ENCODE measurements at regions not wholly inside any gene's neighbourhood (a gene's known extent, or its start where the extent isn't known, plus 50 kb on each side); places are given as distances from the start of the nearest gene placed in this dataset.

GRCh38 chr13:111482126-111482525 is 161.7 kb downstream of the TEX29 start:
- Histone ChIP-seq H3K9me2 (replicated peaks; ENCODE audit: control insufficient read depth, low read length) (no peaks in the 10 kb centered on the region), H3K27me3 (ENCODE audit: control insufficient read depth, low read length) (no peaks in the 10 kb centered on the region), H3K79me2 (ENCODE audit: control insufficient read depth, low read length) (no peaks in the 10 kb centered on the region), H3K9me3 (ENCODE audit: control insufficient read depth, insufficient read depth, low read length) (no peaks in the 10 kb centered on the region), H3K36me3 (ENCODE audit: control insufficient read depth, low read length) (no peaks in the 10 kb centered on the region), H4K20me1 (ENCODE audit: control insufficient read depth, insufficient read depth, low read depth, low read length) (no peaks in the 10 kb centered on the region), H3F3A (ENCODE audit: control insufficient read depth, insufficient read depth) (no peaks in the 10 kb centered on the region), H3K27ac (ENCODE audit: low read depth, low read length) (no peak overlapping the region), H3K4me2 (ENCODE audit: low read length) (no peak overlapping the region), H3K4me3 (ENCODE audit: low read length) (no peak overlapping the region), H3K4me1 (ENCODE audit: control insufficient read depth, low read length) (no peaks in the 10 kb centered on the region)
- TF ChIP-seq EZH2phosphoT487 (IDR thresholded peaks at IDR 0.05; ENCODE audit: borderline replicate concordance, low read length), result no peak
- TF ChIP-seq CTCF (IDR thresholded peaks at IDR 0.05; ENCODE audit: low read depth, low read length, poor library complexity, severe bottlenecking), result no peak

- Histone ChIP-seq H3K4me2 (ENCODE audit: low read length) (no peak overlapping the region), H3K4me1 (ENCODE audit: control insufficient read depth, low read length) (no peaks in the 10 kb centered on the region), H3F3A (ENCODE audit: control insufficient read depth, insufficient read depth) (no peaks in the 10 kb centered on the region), H4K20me1 (ENCODE audit: control insufficient read depth, insufficient read depth, low read depth, low read length) (no peaks in the 10 kb centered on the region), H3K4me3 (ENCODE audit: low read length) (no peak overlapping the region), H3K9me2 (replicated peaks; ENCODE audit: control insufficient read depth, low read length) (no peaks in the 10 kb centered on the region), H3K27me3 (ENCODE audit: control insufficient read depth, low read length) (no peaks in the 10 kb centered on the region), H3K36me3 (ENCODE audit: control insufficient read depth, low read length) (no peaks in the 10 kb centered on the region), H3K79me2 (ENCODE audit: control insufficient read depth, low read length) (no peaks in the 10 kb centered on the region), H3K27ac (ENCODE audit: low read depth, low read length) (no peak overlapping the region), H3K9me3 (ENCODE audit: control insufficient read depth, insufficient read depth, low read length) (no peaks in the 10 kb centered on the region)
- TF ChIP-seq EZH2phosphoT487 (IDR thresholded peaks at IDR 0.05; ENCODE audit: borderline replicate concordance, low read length) (no peak), CTCF (IDR thresholded peaks at IDR 0.05; ENCODE audit: low read depth, low read length, poor library complexity, severe bottlenecking) (no peak)
These were observed 162.6 kb downstream of the TEX29 start for GRCh38 chr13:111482806-111483620.

- Histone ChIP-seq H3K36me3 (ENCODE audit: control insufficient read depth, low read length) (no peaks in the 10 kb centered on the region), H3K4me3 (ENCODE audit: low read length) (no peak overlapping the region), H3K4me1 (ENCODE audit: control insufficient read depth, low read length) (no peaks in the 10 kb centered on the region), H3F3A (ENCODE audit: control insufficient read depth, insufficient read depth) (no peaks in the 10 kb centered on the region), H3K9me2 (replicated peaks; ENCODE audit: control insufficient read depth, low read length) (no peaks in the 10 kb centered on the region), H3K9me3 (ENCODE audit: control insufficient read depth, insufficient read depth, low read length) (no peaks in the 10 kb centered on the region), H3K27ac (ENCODE audit: low read depth, low read length) (no peak overlapping the region), H3K27me3 (ENCODE audit: control insufficient read depth, low read length) (no peaks in the 10 kb centered on the region), H3K4me2 (ENCODE audit: low read length) (no peak overlapping the region), H3K79me2 (ENCODE audit: control insufficient read depth, low read length) (no peaks in the 10 kb centered on the region), H4K20me1 (ENCODE audit: control insufficient read depth, insufficient read depth, low read depth, low read length) (no peaks in the 10 kb centered on the region)
- no peak for TF ChIP-seq EZH2phosphoT487 (IDR thresholded peaks at IDR 0.05; ENCODE audit: borderline replicate concordance, low read length)
- no peak for TF ChIP-seq CTCF (IDR thresholded peaks at IDR 0.05; ENCODE audit: low read depth, low read length, poor library complexity, severe bottlenecking)
These were observed 163.2 kb downstream of the TEX29 start for GRCh38 chr13:111483621-111483987.

Data from DOHH2 (cell line).